ENCODE measurements at regions not wholly inside any gene's neighbourhood (a gene's known extent, or its start where the extent isn't known, plus 50 kb on each side); places are given as distances from the start of the nearest gene placed in this dataset.
A peak's percentile ranks its signal among the peaks of the same experiment; 100 is the strongest.

- WGBS, 2 donors = 55 to 63% methylated on average over 5 of the region's 5 CpGs
- no peak for ATAC-seq
- Histone ChIP-seq H3K4me1 (no peaks in the 10 kb centered on the region), H3K4me3 (no peak overlapping the region), H3K36me3 (no peaks in the 10 kb centered on the region), H3K27me3 (no peaks in the 10 kb centered on the region), H3K9me3 (no peaks in the 10 kb centered on the region), H3K27ac (no peak overlapping the region)
- DNase-seq = no peak
- no peak for FAIRE-seq
- intact Hi-C loops (cut with DNase I) = no loop called here
- TF ChIP-seq CTCF (IDR thresholded peaks at IDR 0.05) = no peak
Observed at GRCh38 chr2:5389740-5390139, 302.4 kb upstream of the SOX11 start.

GRCh38 chr2:5391362-5391761 is 300.8 kb upstream of the SOX11 start:
- DNase-seq (peak in 5 of 6 donors; percentile 31 to 72 (median 58)), FAIRE-seq (no peak), ATAC-seq (peak in 2 of 4 donors; percentile 35 to 45)
- Histone ChIP-seq H3K4me1 (no peaks in the 10 kb centered on the region), H3K27me3 (no peaks in the 10 kb centered on the region), H3K27ac (no peak overlapping the region), H3K36me3 (no peaks in the 10 kb centered on the region), H3K4me3 (no peak overlapping the region), H3K9me3 (no peaks in the 10 kb centered on the region)
- WGBS, 2 donors = 22 to 29% methylated on average over 5 of the region's 5 CpGs
- TF ChIP-seq CTCF (IDR thresholded peaks at IDR 0.05) = no peak
- intact Hi-C loops (cut with DNase I) = no loop called here

- WGBS, 2 donors = 81 to 87% methylated on average over 4 of the region's 4 CpGs
- no peaks in the 10 kb centered on the region for H3K4me1 ChIP-seq
- no peaks in the 10 kb centered on the region for H3K9me3 ChIP-seq
- DNase-seq (no peak), ATAC-seq (no peak), FAIRE-seq (no peak)
- H3K27ac ChIP-seq = no peak overlapping the region
- intact Hi-C loops (cut with DNase I) = no loop called here
- no peaks in the 10 kb centered on the region for H3K36me3 ChIP-seq
- TF ChIP-seq CTCF (IDR thresholded peaks at IDR 0.05) = no peak
- H3K4me3 ChIP-seq = no peak overlapping the region
- H3K27me3 ChIP-seq = no peaks in the 10 kb centered on the region
Observed at GRCh38 chr2:5392658-5393057, 299.5 kb upstream of the SOX11 start.

GRCh38 chr2:5393474-5393873 is 298.7 kb upstream of the SOX11 start:
- ATAC-seq (no peak), FAIRE-seq (no peak), DNase-seq (no peak)
- 47 to 55% methylated on average over 2 of the region's 2 CpGs for WGBS, 2 donors
- Histone ChIP-seq H3K27ac (no peak overlapping the region), H3K4me3 (no peak overlapping the region), H3K4me1 (no peaks in the 10 kb centered on the region), H3K9me3 (no peaks in the 10 kb centered on the region), H3K36me3 (no peaks in the 10 kb centered on the region), H3K27me3 (no peaks in the 10 kb centered on the region)
- no peak for TF ChIP-seq CTCF (IDR thresholded peaks at IDR 0.05)
- intact Hi-C loops (cut with DNase I) = no loop called here

- no peak for TF ChIP-seq CTCF (IDR thresholded peaks at IDR 0.05)
- no peak for ATAC-seq
- no peak for DNase-seq
- WGBS, 2 donors = 62 to 68% methylated on average over 5 of the region's 5 CpGs
- no peak for FAIRE-seq
- intact Hi-C loops (cut with DNase I) = no loop called here
- Histone ChIP-seq H3K4me3 (no peak overlapping the region), H3K9me3 (no peaks in the 10 kb centered on the region), H3K27me3 (no peaks in the 10 kb centered on the region), H3K4me1 (no peaks in the 10 kb centered on the region), H3K36me3 (no peaks in the 10 kb centered on the region), H3K27ac (no peak overlapping the region)
Observed at GRCh38 chr2:5394223-5394622, 298.0 kb upstream of the SOX11 start.

Data from pancreas (tissue), 10 donors.